ENCODE measurements at regions not wholly inside any gene's neighbourhood (a gene's known extent, or its start where the extent isn't known, plus 50 kb on each side); places are given as distances from the start of the nearest gene placed in this dataset.

GRCh38 chr5:71954329-71954728 is 152.9 kb upstream of the MAP1B start:
- DNase-seq = no peak

- DNase-seq = no peak
Observed at GRCh38 chr5:71955723-71956122, 151.6 kb upstream of the MAP1B start.

GRCh38 chr5:71957292-71957898 is 149.9 kb upstream of the MAP1B start:
- no peak for DNase-seq

GRCh38 chr5:71960195-71960594 is 147.1 kb upstream of the MAP1B start:
- no peak for DNase-seq

- DNase-seq = no peak
Observed at GRCh38 chr5:71961786-71962185, 145.5 kb upstream of the MAP1B start.

- no peak for DNase-seq
Observed at GRCh38 chr5:71969460-71969859, 137.8 kb upstream of the MAP1B start.

GRCh38 chr5:71971862-71972261 is 135.4 kb upstream of the MAP1B start:
- no peak for DNase-seq

- DNase-seq = no peak
Observed at GRCh38 chr5:71972777-71973473, 134.3 kb upstream of the MAP1B start.

- no peak for DNase-seq
Observed at GRCh38 chr5:71973563-71973962, 133.7 kb upstream of the MAP1B start.

- DNase-seq = no peak
Observed at GRCh38 chr5:71974165-71974564, 133.1 kb upstream of the MAP1B start.

GRCh38 chr5:71974622-71975021 is 132.7 kb upstream of the MAP1B start:
- no peak for DNase-seq

- no peak for DNase-seq
Observed at GRCh38 chr5:71976449-71976848, 130.8 kb upstream of the MAP1B start.

- no peak for DNase-seq
Observed at GRCh38 chr5:71977311-71977710, 130.0 kb upstream of the MAP1B start.

GRCh38 chr5:71978216-71978615 is 129.1 kb upstream of the MAP1B start:
- no peak for DNase-seq

- DNase-seq = no peak
Observed at GRCh38 chr5:71982717-71983395, 124.4 kb upstream of the MAP1B start.

- DNase-seq = no peak
Observed at GRCh38 chr5:71986101-71986500, 121.2 kb upstream of the MAP1B start.

GRCh38 chr5:71988808-71989207 is 118.5 kb upstream of the MAP1B start:
- no peak for DNase-seq

GRCh38 chr5:71993600-71993999 is 113.7 kb upstream of the MAP1B start:
- no peak for DNase-seq

GRCh38 chr5:71996789-71997188 is 110.5 kb upstream of the MAP1B start:
- no peak for DNase-seq

GRCh38 chr5:71998746-71999145 is 108.5 kb upstream of the MAP1B start:
- DNase-seq = no peak

- DNase-seq = no peak
Observed at GRCh38 chr5:72000707-72001106, 106.6 kb upstream of the MAP1B start.

GRCh38 chr5:72005671-72006070 is 101.6 kb upstream of the MAP1B start:
- DNase-seq = no peak

GRCh38 chr5:72006361-72006760 is 100.9 kb upstream of the MAP1B start:
- no peak for DNase-seq

- DNase-seq = no peak
Observed at GRCh38 chr5:72007336-72008111, 99.8 kb upstream of the MAP1B start.
